ENCODE measurements at regions not wholly inside any gene's neighbourhood (a gene's known extent, or its start where the extent isn't known, plus 50 kb on each side); places are given as distances from the start of the nearest gene placed in this dataset.

DNA sequence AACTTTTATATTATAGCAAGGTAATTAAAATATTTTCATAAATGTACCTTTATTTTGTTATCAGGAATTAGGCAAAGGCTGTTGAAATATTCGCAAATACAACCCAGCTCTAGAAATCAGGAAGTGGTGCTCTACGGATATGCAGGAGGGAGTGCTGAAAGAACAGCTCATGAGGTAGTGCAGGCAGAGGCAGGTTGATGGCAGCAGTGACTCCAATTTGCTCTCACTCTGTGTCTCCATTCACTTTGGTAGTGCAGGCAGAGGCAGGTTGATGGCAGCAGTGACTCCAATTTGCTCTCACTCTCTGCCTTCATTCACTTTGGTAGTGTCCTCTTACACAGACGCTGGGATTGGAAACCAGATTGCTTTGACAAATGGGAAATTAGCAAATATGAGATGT lies 277.9 kb downstream of the TRIML1 start:
- TF ChIP-seq, protein P1, sequence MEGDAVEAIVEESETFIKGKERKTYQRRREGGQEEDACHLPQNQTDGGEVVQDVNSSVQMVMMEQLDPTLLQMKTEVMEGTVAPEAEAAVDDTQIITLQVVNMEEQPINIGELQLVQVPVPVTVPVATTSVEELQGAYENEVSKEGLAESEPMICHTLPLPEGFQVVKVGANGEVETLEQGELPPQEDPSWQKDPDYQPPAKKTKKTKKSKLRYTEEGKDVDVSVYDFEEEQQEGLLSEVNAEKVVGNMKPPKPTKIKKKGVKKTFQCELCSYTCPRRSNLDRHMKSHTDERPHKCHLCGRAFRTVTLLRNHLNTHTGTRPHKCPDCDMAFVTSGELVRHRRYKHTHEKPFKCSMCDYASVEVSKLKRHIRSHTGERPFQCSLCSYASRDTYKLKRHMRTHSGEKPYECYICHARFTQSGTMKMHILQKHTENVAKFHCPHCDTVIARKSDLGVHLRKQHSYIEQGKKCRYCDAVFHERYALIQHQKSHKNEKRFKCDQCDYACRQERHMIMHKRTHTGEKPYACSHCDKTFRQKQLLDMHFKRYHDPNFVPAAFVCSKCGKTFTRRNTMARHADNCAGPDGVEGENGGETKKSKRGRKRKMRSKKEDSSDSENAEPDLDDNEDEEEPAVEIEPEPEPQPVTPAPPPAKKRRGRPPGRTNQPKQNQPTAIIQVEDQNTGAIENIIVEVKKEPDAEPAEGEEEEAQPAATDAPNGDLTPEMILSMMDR (IDR thresholded peaks at IDR 0.05; ENCODE audit: low read depth, low read length, poor library complexity, severe bottlenecking), result no peak
- no peak for TF ChIP-seq EZH2phosphoT487 (IDR thresholded peaks at IDR 0.05; ENCODE audit: borderline replicate concordance, low read length)

All from DOHH2 (cell line).